ENCODE measurements at regions not wholly inside any gene's neighbourhood (a gene's known extent, or its start where the extent isn't known, plus 50 kb on each side); places are given as distances from the start of the nearest gene placed in this dataset.
A peak's percentile ranks its signal among the peaks of the same experiment; 100 is the strongest.

- intact Hi-C loops (cut with DNase I), result no loop called here
- peak; percentile 81 for DNase-seq (ENCODE audit: extremely low spot score)
- Histone ChIP-seq H3K4me1 (no peaks in the 10 kb centered on the region), H3K4me3 (no peak overlapping the region), H3K27me3 (peaks cover 0 to 43% (median 0%) of the 10 kb centered on the region in 4 donors), H3K9me3 (no peaks in the 10 kb centered on the region), H3K36me3 (no peaks in the 10 kb centered on the region), H3K27ac (replicated peaks in 1 of 4) (no peak overlapping the region)
- WGBS, result 68% methylated on average over 18 of the region's 18 CpGs
- TF ChIP-seq CTCF (IDR thresholded peaks at IDR 0.05) (no peak), POLR2AphosphoS5 (IDR thresholded peaks at IDR 0.05) (no peak), POLR2A (IDR thresholded peaks at IDR 0.05; ENCODE audit: low read depth) (no peak), EP300 (IDR thresholded peaks at IDR 0.05) (no peak)
Measured at GRCh38 chr12:125689576-125690410, 624.6 kb downstream of the AACS start.

- no peak overlapping the region for H3K27ac ChIP-seq (replicated peaks in 1 of 4)
- H3K9me3 ChIP-seq, result no peaks in the 10 kb centered on the region
- peaks cover 0 to 32% (median 0%) of the 10 kb centered on the region in 4 donors for H3K27me3 ChIP-seq
- DNase-seq (ENCODE audit: extremely low spot score), result peak; percentile 85
- 72% methylated on average over 5 of the region's 9 CpGs for WGBS
- intact Hi-C loops (cut with DNase I), result no loop called here
- no peaks in the 10 kb centered on the region for H3K4me1 ChIP-seq
- no peak overlapping the region for H3K4me3 ChIP-seq
- H3K36me3 ChIP-seq, result no peaks in the 10 kb centered on the region
- TF ChIP-seq CTCF (IDR thresholded peaks at IDR 0.05), result no peak
- TF ChIP-seq EP300 (IDR thresholded peaks at IDR 0.05), result no peak
- TF ChIP-seq POLR2AphosphoS5 (IDR thresholded peaks at IDR 0.05), result no peak
- TF ChIP-seq POLR2A (IDR thresholded peaks at IDR 0.05; ENCODE audit: low read depth), result no peak
Measured at GRCh38 chr12:125690841-125691240, 625.6 kb downstream of the AACS start.

GRCh38 chr12:125696054-125696453 lies 630.8 kb downstream of the AACS start:
- WGBS, result 40% methylated on average over 2 of the region's 2 CpGs
- no peak overlapping the region for H3K4me3 ChIP-seq
- H3K27me3 ChIP-seq, result no peaks in the 10 kb centered on the region
- intact Hi-C loops (cut with DNase I), result no loop called here
- H3K36me3 ChIP-seq, result no peaks in the 10 kb centered on the region
- no peaks in the 10 kb centered on the region for H3K4me1 ChIP-seq
- no peaks in the 10 kb centered on the region for H3K9me3 ChIP-seq
- TF ChIP-seq EP300 (IDR thresholded peaks at IDR 0.05), result no peak
- TF ChIP-seq POLR2AphosphoS5 (IDR thresholded peaks at IDR 0.05), result no peak
- no peak for TF ChIP-seq CTCF (IDR thresholded peaks at IDR 0.05)
- no peak for TF ChIP-seq POLR2A (IDR thresholded peaks at IDR 0.05; ENCODE audit: low read depth)
- no peak overlapping the region for H3K27ac ChIP-seq (replicated peaks in 1 of 4)
- no peak for DNase-seq (ENCODE audit: extremely low spot score)

- 91% methylated on average over 3 of the region's 3 CpGs for WGBS
- DNase-seq (ENCODE audit: extremely low spot score), result no peak
- intact Hi-C loops (cut with DNase I), result no loop called here
- Histone ChIP-seq H3K4me3 (no peak overlapping the region), H3K9me3 (no peaks in the 10 kb centered on the region), H3K27me3 (no peaks in the 10 kb centered on the region), H3K27ac (replicated peaks in 1 of 4) (no peak overlapping the region), H3K36me3 (no peaks in the 10 kb centered on the region), H3K4me1 (no peaks in the 10 kb centered on the region)
- TF ChIP-seq POLR2A (IDR thresholded peaks at IDR 0.05; ENCODE audit: low read depth) (no peak), POLR2AphosphoS5 (IDR thresholded peaks at IDR 0.05) (no peak), CTCF (IDR thresholded peaks at IDR 0.05) (no peak), EP300 (IDR thresholded peaks at IDR 0.05) (no peak)
Measured at GRCh38 chr12:125704803-125705202, 639.6 kb downstream of the AACS start.
